A673 (cell line): ENCODE measurements at regions not wholly inside any gene's neighbourhood (a gene's known extent, or its start where the extent isn't known, plus 50 kb on each side); places are given as distances from the start of the nearest gene placed in this dataset.
"Not testable (repeated sequence)": the region's sequence is repeated elsewhere in the genome, so short reads cannot be mapped to it uniquely, and the experiment has no call there.

Source experiments
- BruUV-seq: library from RNA; stranded (reverse); fragments of 400-500 nt; replicated peaks from 2 replicates; lab custom pipeline; 2021; lab: Mats Ljungman, UMichigan
- CTCF ChIA-PET: fragments of 300-600 bp; sonication (Branson Sonifier 250); formaldehyde crosslinking; loops from one replicate; lab custom pipeline; 2022; ENCODE audit warnings: antibody characterized with exemption; lab: Charles Lee
- POLR2A ChIA-PET: fragments of 300-600 bp; sonication (Branson Sonifier 250); formaldehyde crosslinking; loops from one replicate; lab custom pipeline; 2022; ENCODE audit warnings: antibody characterized with exemption; ENCODE audit not compliant: low non-redundant PET; lab: Charles Lee
- DNase-seq: peaks from one replicate; pipeline ENCODE4 v3.0.0-alpha.2; 2015; ENCODE audit warnings: low spot score
- H3K27ac ChIP-seq: fragments of 200-600 bp; sonication (generic); 2 replicates; pipeline ENCODE4 v1.5.1; 2016; ENCODE audit warnings: mixed run types, low read depth, mild to moderate bottlenecking, mixed read lengths, antibody characterized with exemption, low read length; ENCODE audit not compliant: poor library complexity, severe bottlenecking
- H3K27me3 ChIP-seq: fragments of 200-600 bp; sonication (generic); replicated peaks from 2 replicates; pipeline ENCODE4 v1.6.1; 2017; ENCODE audit warnings: mixed run types, low read depth, mild to moderate bottlenecking, mixed read lengths, antibody characterized with exemption, low read length; ENCODE audit not compliant: insufficient read depth, poor library complexity
- H3K36me3 ChIP-seq: fragments of 200-600 bp; sonication (generic); 2 replicates; pipeline ENCODE4 v1.6.1; 2016; ENCODE audit warnings: mixed run types, mild to moderate bottlenecking, mixed read lengths, antibody characterized with exemption, low read length; ENCODE audit not compliant: insufficient read depth, poor library complexity, severe bottlenecking
- H3K4me1 ChIP-seq: fragments of 200-600 bp; sonication (generic); 2 replicates; pipeline ENCODE4 v1.6.1; 2017; ENCODE audit warnings: mixed run types, mild to moderate bottlenecking, mixed read lengths, antibody characterized with exemption, low read length; ENCODE audit not compliant: insufficient read depth, poor library complexity, severe bottlenecking
- H3K4me3 ChIP-seq: fragments of 200-600 bp; sonication (generic); 2 replicates; pipeline ENCODE4 v1.5.1; 2016; ENCODE audit warnings: low read depth, mixed run types, mild to moderate bottlenecking, mixed read lengths, low read length; ENCODE audit not compliant: poor library complexity, severe bottlenecking
- H3K9me3 ChIP-seq: fragments of 200-600 bp; sonication (generic); 2 replicates; pipeline ENCODE4 v1.6.1; 2016; ENCODE audit warnings: mixed run types, low read depth, mild to moderate bottlenecking, mixed read lengths, antibody characterized with exemption, low read length; ENCODE audit not compliant: poor library complexity, severe bottlenecking
- CTCF ChIP-seq: fragments of 300-800, 200-600 bp; sonication (generic); conservative IDR thresholded peaks from 2 replicates; pipeline ENCODE4 v1.5.1; 2017; ENCODE audit warnings: low read depth, mild to moderate bottlenecking, antibody characterized with exemption, low read length, moderate library complexity, mixed read lengths
- EZH2 ChIP-seq: fragments of 200-600 bp; sonication (generic); IDR thresholded peaks from 2 replicates; pipeline ENCODE4 v1.6.1; 2017; ENCODE audit warnings: borderline replicate concordance, low read depth, mild to moderate bottlenecking, mixed read lengths, antibody characterized with exemption, low read length; ENCODE audit not compliant: poor library complexity, severe bottlenecking
- intact Hi-C: fragments of 100-400 bp; cut with micrococcal nuclease; formaldehyde crosslinking; loops from one replicate; pipeline ENCODE4 v1.10.0; 2022; ENCODE audit not compliant: unreplicated experiment

DNA sequence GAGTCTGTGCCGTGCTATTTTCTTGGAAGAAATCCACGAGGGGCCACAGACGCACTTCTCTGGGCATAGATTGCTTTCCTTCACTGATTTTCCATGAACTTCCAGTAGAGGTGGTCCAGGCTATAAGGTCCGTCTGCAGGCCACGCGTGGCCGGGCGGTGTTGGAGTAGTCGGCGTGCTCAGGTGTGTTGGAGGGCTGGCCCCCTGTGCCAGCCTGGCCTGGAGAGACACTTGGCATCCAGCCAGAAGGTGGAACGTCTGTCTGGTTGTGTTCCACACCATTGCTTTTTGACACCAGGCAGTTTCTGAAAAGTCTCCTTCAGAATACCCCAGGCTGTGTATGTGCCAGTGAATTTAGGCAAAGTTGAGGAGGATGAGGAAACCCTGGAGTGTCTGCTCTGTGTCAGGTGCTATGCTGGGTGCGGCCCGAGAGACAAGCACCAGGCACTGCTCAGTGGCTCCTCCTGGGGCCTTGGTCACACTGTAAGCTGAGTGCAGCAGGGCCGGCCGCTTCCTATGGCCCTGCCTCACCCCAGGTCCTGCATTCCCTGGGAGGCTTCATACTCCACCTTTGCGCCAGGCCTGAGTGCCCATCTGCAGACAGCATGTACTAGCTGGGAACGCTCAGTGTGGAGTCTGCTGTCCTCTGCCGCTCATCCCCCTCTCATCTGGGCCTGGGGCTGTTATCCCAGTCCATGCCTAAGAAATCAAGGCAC is 52.1 kb upstream of the TAMM41 start:
- Histone ChIP-seq H3K4me3 (no peak overlapping the region), H3K9me3 (no peaks in the 10 kb centered on the region), H3K4me1 (no peaks in the 10 kb centered on the region), H3K36me3 (no peaks in the 10 kb centered on the region), H3K27me3 (peaks cover 14% of the 10 kb centered on the region), H3K27ac (no peak overlapping the region)
- POLR2A ChIA-PET = no interaction called here
- no TSS peak for BruUV-seq
- intact Hi-C loops = no loop called here
- no peak for TF ChIP-seq EZH2
- no peak for TF ChIP-seq CTCF
- no peak for DNase-seq
- CTCF ChIA-PET = no interaction called here

- intact Hi-C loops, H3K4me1 ChIP-seq, DNase-seq, BruUV-seq, H3K36me3 ChIP-seq, H3K9me3 ChIP-seq, CTCF ChIA-PET, H3K27ac ChIP-seq, POLR2A ChIA-PET, H3K4me3 ChIP-seq: not testable (repeated sequence)
- H3K27me3 ChIP-seq = peaks cover 16% of the 10 kb centered on the region
Observed at GRCh38 chr3:11899389-11899788, 52.7 kb upstream of the TAMM41 start.

DNA sequence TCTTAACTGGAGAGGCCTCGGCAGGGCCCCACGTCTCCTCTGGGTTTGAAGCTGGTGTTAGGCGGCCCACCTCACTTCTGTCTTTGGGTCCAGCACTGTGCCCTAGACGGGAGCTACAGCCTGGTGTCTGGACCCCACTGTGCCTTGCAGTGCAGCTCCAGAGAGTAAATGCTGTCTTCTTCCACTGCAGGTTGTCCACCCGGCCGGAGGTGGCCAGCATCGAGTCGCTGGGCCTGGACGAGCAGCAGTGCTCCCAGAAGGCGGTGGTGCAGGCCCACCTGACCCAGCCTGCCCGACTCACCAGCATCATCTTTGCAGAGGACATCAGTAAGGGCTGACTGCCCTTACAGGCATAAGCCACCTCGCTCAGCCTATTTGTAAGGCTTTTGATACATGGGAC is 53.1 kb upstream of the TAMM41 start:
- Histone ChIP-seq H3K4me1 (no peaks in the 10 kb centered on the region), H3K36me3 (no peaks in the 10 kb centered on the region), H3K9me3 (no peaks in the 10 kb centered on the region), H3K27me3 (peaks cover 16% of the 10 kb centered on the region), H3K27ac (no peak overlapping the region), H3K4me3 (no peak overlapping the region)
- TF ChIP-seq CTCF (no peak), EZH2 (no peak)
- POLR2A ChIA-PET = no interaction called here
- intact Hi-C loops = no loop called here
- CTCF ChIA-PET = no interaction called here
- no TSS peak for BruUV-seq
- no peak for DNase-seq

- Histone ChIP-seq H3K4me1 (no peaks in the 10 kb centered on the region), H3K36me3 (no peaks in the 10 kb centered on the region), H3K27me3 (peaks cover 16% of the 10 kb centered on the region), H3K27ac (no peak overlapping the region), H3K4me3 (no peak overlapping the region), H3K9me3 (no peaks in the 10 kb centered on the region)
- intact Hi-C loops = no loop called here
- TF ChIP-seq CTCF (no peak), EZH2 (no peak)
- BruUV-seq = no TSS peak
- CTCF ChIA-PET = no interaction called here
- POLR2A ChIA-PET = no interaction called here
- no peak for DNase-seq
Observed at GRCh38 chr3:11900824-11901223, 54.1 kb upstream of the TAMM41 start.
